DMS153 treated with DMSO at 0.1 percent for 48 hours (cell line): ENCODE measurements at regions not wholly inside any gene's neighbourhood (a gene's known extent, or its start where the extent isn't known, plus 50 kb on each side); places are given as distances from the start of the nearest gene placed in this dataset.

Experiments
- DNase-seq: peaks from one replicate; lab custom pipeline; 2025; ENCODE audit not compliant: unreplicated experiment; lab: John Stamatoyannopoulos, UW

- DNase-seq = no peak
These were observed 149.9 kb upstream of the PAQR3 start for GRCh38 chr4:79088946-79089691.

GRCh38 chr4:79087071-79087470, 147.8 kb upstream of the PAQR3 start:
- no peak for DNase-seq

- DNase-seq = no peak
These were observed 144.3 kb upstream of the PAQR3 start for GRCh38 chr4:79083406-79084010.

GRCh38 chr4:79082997-79083396, 143.8 kb upstream of the PAQR3 start:
- DNase-seq = no peak

GRCh38 chr4:79081973-79082372, 142.7 kb upstream of the PAQR3 start:
- no peak for DNase-seq

GRCh38 chr4:79078339-79078738, 139.1 kb upstream of the PAQR3 start:
- DNase-seq = no peak

- DNase-seq = no peak
These were observed 134.8 kb upstream of the PAQR3 start for GRCh38 chr4:79074040-79074439.

- DNase-seq = no peak
These were observed 134.2 kb upstream of the PAQR3 start for GRCh38 chr4:79073471-79073870.

- no peak for DNase-seq
These were observed 126.0 kb upstream of the PAQR3 start for GRCh38 chr4:79065262-79065661.

- no peak for DNase-seq
These were observed 125.6 kb upstream of the PAQR3 start for GRCh38 chr4:79064806-79065205.

- no peak for DNase-seq
These were observed 120.6 kb upstream of the PAQR3 start for GRCh38 chr4:79059631-79060399.

GRCh38 chr4:79057772-79058171, 118.5 kb upstream of the PAQR3 start:
- no peak for DNase-seq

GRCh38 chr4:79053754-79054153, 114.5 kb upstream of the PAQR3 start:
- DNase-seq = no peak

GRCh38 chr4:79050541-79050880, 111.3 kb upstream of the PAQR3 start:
- peak; percentile 85 for DNase-seq

- DNase-seq = peak; percentile 85
These were observed 110.8 kb upstream of the PAQR3 start for GRCh38 chr4:79049840-79050540.

GRCh38 chr4:79048878-79049277, 109.6 kb upstream of the PAQR3 start:
- DNase-seq = no peak

GRCh38 chr4:79047316-79047715, 108.1 kb upstream of the PAQR3 start:
- no peak for DNase-seq

- no peak for DNase-seq
These were observed 106.9 kb upstream of the PAQR3 start for GRCh38 chr4:79046016-79046592.

- no peak for DNase-seq
These were observed 105.0 kb upstream of the PAQR3 start for GRCh38 chr4:79044141-79044659.

GRCh38 chr4:79043138-79043537, 103.9 kb upstream of the PAQR3 start:
- no peak for DNase-seq

- no peak for DNase-seq
These were observed 102.9 kb upstream of the PAQR3 start for GRCh38 chr4:79042079-79042674.
